OCI-LY1 (cell line): ENCODE measurements at regions not wholly inside any gene's neighbourhood (a gene's known extent, or its start where the extent isn't known, plus 50 kb on each side); places are given as distances from the start of the nearest gene placed in this dataset.

ENCODE experiments used
- H2AFZ ChIP-seq: fragments of 200-600 bp; sonication (generic), shearing (Covaris generic); 2 replicates; pipeline ENCODE4 v1.6.0; 2014; ENCODE audit warnings: antibody characterized with exemption, mild to moderate bottlenecking, low read length
- H3F3A ChIP-seq: fragments of 200-600 bp; sonication (generic), shearing (Covaris generic); 2 replicates; pipeline ENCODE4 v1.6.0; 2014; ENCODE audit warnings: mild to moderate bottlenecking, antibody characterized with exemption, low read length, moderate library complexity; ENCODE audit not compliant: insufficient read depth
- H3K27ac ChIP-seq: fragments of 200-600 bp; sonication (generic); 2 replicates; pipeline ENCODE4 v1.5.1; 2014; ENCODE audit warnings: low read length, mixed run types, mild to moderate bottlenecking, low read depth; ENCODE audit not compliant: poor library complexity, severe bottlenecking
- H3K27me3 ChIP-seq: fragments of 200-600 bp; sonication (generic); 2 replicates; pipeline ENCODE4 v1.6.0; 2014; ENCODE audit warnings: antibody characterized with exemption, mild to moderate bottlenecking, low read length, moderate library complexity; ENCODE audit not compliant: insufficient read depth
- H3K36me3 ChIP-seq: fragments of 200-600 bp; sonication (generic); 2 replicates; pipeline ENCODE4 v1.6.1; 2014; ENCODE audit warnings: mild to moderate bottlenecking, antibody characterized with exemption, low read length, moderate library complexity, mixed read lengths; ENCODE audit not compliant: insufficient read depth
- H3K4me1 ChIP-seq: fragments of 200-600 bp; sonication (generic); 2 replicates; pipeline ENCODE4 v1.5.1; 2014; ENCODE audit warnings: mild to moderate bottlenecking, low read length, moderate library complexity; ENCODE audit not compliant: insufficient read depth, severe bottlenecking
- H3K4me2 ChIP-seq: fragments of 200-600 bp; sonication (generic), shearing (Covaris generic); 2 replicates; pipeline ENCODE4 v1.6.1; 2014; ENCODE audit warnings: low read length
- H3K4me3 ChIP-seq: fragments of 200-600 bp; sonication (generic); 2 replicates; pipeline ENCODE4 v1.5.1; 2014; ENCODE audit warnings: low read length, low read depth, mild to moderate bottlenecking, mixed read lengths; ENCODE audit not compliant: poor library complexity, severe bottlenecking
- H3K79me2 ChIP-seq: fragments of 200-600 bp; shearing (Covaris generic); 2 replicates; pipeline ENCODE4 v1.6.1; 2016; ENCODE audit warnings: mixed run types, low read length, mixed read lengths; ENCODE audit not compliant: insufficient read depth
- H3K9ac ChIP-seq: fragments of 200-600 bp; sonication (generic), shearing (Covaris generic); 2 replicates; pipeline ENCODE4 v1.6.1; 2014; ENCODE audit warnings: mild to moderate bottlenecking, low read length, mixed read lengths
- H3K9me2 ChIP-seq: fragments of 200-600 bp; sonication (generic), shearing (Covaris generic); 2 replicates; pipeline ENCODE4 v1.6.1; 2014; ENCODE audit warnings: low read depth, mild to moderate bottlenecking, low read length, mixed read lengths
- H3K9me3 ChIP-seq: fragments of 200-600 bp; shearing (Covaris generic); 2 replicates; pipeline ENCODE4 v1.6.1; 2014; ENCODE audit warnings: low read length, mixed read lengths
- H4K20me1 ChIP-seq: fragments of 200-600 bp; sonication (generic), shearing (Covaris generic); 2 replicates; pipeline ENCODE4 v1.6.0; 2016; ENCODE audit warnings: mild to moderate bottlenecking, low read length; ENCODE audit not compliant: insufficient read depth
- CTCF ChIP-seq: fragments of 200-600 bp; sonication (generic), shearing (Covaris generic); IDR thresholded peaks from 2 replicates; pipeline ENCODE4 v1.5.1; 2017; ENCODE audit warnings: mild to moderate bottlenecking, antibody characterized with exemption, low read length, moderate library complexity, mixed read lengths
- EZH2 ChIP-seq: fragments of 200-600 bp; sonication (generic), shearing (Covaris generic); IDR thresholded peaks from 2 replicates; pipeline ENCODE4 v1.8.0; 2017; ENCODE audit warnings: borderline replicate concordance, mixed run types, mild to moderate bottlenecking, antibody characterized with exemption, low read length, moderate library complexity, mixed read lengths

DNA sequence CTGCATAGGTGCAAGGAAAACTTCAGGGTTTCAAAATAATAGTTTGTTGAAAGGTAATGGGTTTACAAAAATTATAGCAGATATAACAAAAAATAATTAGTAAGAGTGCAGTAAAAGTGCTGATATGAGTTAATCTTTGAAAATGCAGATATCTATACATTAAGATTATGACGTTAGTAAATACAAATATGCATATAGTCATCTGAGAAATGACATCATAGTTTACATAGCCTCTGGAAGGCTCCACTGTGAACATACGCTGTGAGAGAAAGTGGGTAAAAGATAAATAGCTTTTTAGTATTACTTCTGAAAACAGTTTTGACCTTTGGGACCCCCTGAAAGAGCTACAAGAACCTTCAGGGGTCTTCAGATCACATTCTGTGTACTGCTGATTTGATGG, 356.2 kb upstream of the SNX7 start:
- H3K4me2 ChIP-seq = no peak overlapping the region
- H3K79me2 ChIP-seq = no peaks in the 10 kb centered on the region
- H3K36me3 ChIP-seq = no peaks in the 10 kb centered on the region
- no peaks in the 10 kb centered on the region for H3K9me3 ChIP-seq
- no peak overlapping the region for H3K9ac ChIP-seq
- H3K27me3 ChIP-seq = no peaks in the 10 kb centered on the region
- H3K4me3 ChIP-seq = no peak overlapping the region
- H4K20me1 ChIP-seq = no peaks in the 10 kb centered on the region
- no peak overlapping the region for H3K27ac ChIP-seq
- H3F3A ChIP-seq = no peaks in the 10 kb centered on the region
- H2AFZ ChIP-seq = no peak overlapping the region
- H3K4me1 ChIP-seq = no peaks in the 10 kb centered on the region
- H3K9me2 ChIP-seq = no peaks in the 10 kb centered on the region
- no peak for TF ChIP-seq EZH2
- no peak for TF ChIP-seq CTCF

DNA sequence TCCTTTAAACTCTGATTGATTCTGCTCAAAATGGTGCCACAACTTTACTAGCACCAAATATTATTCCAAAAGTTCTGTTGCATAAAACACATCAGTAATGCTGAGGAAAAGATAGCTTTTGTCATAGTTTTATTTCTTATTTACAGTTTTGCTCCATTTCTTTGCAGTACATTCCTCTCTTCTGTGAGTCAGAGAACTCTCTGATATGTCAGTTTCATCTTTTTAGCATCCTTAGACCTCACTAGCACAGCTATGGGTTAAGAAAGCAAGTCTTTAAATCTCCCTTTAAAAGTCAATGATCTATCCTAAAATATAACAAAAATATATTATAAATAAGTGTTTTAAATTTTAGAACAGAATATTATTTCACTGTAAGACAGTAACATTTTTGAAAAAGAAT, 356.6 kb upstream of the SNX7 start:
- Histone ChIP-seq H3K4me1 (no peaks in the 10 kb centered on the region), H3K36me3 (no peaks in the 10 kb centered on the region), H3F3A (no peaks in the 10 kb centered on the region), H4K20me1 (no peaks in the 10 kb centered on the region), H2AFZ (no peak overlapping the region), H3K9me2 (no peaks in the 10 kb centered on the region), H3K4me3 (no peak overlapping the region), H3K9ac (no peak overlapping the region), H3K4me2 (no peak overlapping the region), H3K27ac (no peak overlapping the region), H3K79me2 (no peaks in the 10 kb centered on the region), H3K27me3 (no peaks in the 10 kb centered on the region), H3K9me3 (no peaks in the 10 kb centered on the region)
- TF ChIP-seq CTCF (no peak), EZH2 (no peak)

DNA sequence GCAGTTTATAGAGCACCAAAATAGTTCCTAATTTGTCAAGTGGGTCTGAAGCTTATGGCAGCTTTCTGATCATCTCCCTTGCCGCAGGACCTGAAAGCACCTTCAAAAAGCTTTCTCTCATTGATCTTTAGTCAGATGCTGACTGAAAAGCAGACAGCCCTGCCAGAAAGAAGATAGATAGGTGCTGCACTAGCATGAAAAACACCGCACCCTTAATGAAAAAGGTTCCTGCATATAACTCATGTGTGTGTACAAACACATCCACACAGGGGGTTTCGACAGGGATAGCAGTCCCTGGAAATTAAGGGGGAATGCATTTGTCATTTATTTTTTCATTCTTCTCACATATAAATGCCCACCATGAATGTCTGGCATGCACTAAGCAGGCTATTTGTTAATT, 361.7 kb upstream of the SNX7 start:
- Histone ChIP-seq H2AFZ (no peak overlapping the region), H3K4me2 (no peak overlapping the region), H3K9ac (no peak overlapping the region), H3K79me2 (no peaks in the 10 kb centered on the region), H3K9me2 (no peaks in the 10 kb centered on the region), H3K27me3 (no peaks in the 10 kb centered on the region), H3K27ac (no peak overlapping the region), H3K36me3 (no peaks in the 10 kb centered on the region), H3F3A (no peaks in the 10 kb centered on the region), H3K9me3 (no peaks in the 10 kb centered on the region), H3K4me3 (no peak overlapping the region), H4K20me1 (no peaks in the 10 kb centered on the region), H3K4me1 (no peaks in the 10 kb centered on the region)
- no peak for TF ChIP-seq EZH2
- no peak for TF ChIP-seq CTCF
